ENCODE measurements at regions not wholly inside any gene's neighbourhood (a gene's known extent, or its start where the extent isn't known, plus 50 kb on each side); places are given as distances from the start of the nearest gene placed in this dataset.

DNA sequence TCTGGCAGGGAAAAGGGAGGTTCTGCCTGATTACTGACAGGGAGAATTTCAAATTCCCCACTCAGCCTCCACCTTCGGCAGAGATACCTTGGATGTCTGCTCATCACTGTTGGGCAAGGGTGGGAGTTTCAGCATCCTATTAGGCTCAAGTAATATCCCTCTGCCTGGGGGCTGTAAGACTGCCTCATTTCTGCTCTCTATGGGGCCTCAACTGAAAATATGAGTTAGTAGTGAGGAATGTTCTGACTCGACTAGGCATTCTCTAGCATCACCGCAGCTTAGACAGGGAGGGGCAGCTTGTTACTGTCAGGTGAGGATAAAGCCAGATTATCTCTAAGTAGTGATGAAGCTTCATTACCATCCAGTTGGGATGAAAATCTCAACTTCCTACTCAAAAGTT lies 87.7 kb upstream of the LRP1B start:
- no peak overlapping the region for H3K4me3 ChIP-seq (replicated peaks; ENCODE audit: low read depth, low read length)
- DNase-seq (ENCODE audit: low read depth) = peak; percentile 14
- TF ChIP-seq, protein P1, sequence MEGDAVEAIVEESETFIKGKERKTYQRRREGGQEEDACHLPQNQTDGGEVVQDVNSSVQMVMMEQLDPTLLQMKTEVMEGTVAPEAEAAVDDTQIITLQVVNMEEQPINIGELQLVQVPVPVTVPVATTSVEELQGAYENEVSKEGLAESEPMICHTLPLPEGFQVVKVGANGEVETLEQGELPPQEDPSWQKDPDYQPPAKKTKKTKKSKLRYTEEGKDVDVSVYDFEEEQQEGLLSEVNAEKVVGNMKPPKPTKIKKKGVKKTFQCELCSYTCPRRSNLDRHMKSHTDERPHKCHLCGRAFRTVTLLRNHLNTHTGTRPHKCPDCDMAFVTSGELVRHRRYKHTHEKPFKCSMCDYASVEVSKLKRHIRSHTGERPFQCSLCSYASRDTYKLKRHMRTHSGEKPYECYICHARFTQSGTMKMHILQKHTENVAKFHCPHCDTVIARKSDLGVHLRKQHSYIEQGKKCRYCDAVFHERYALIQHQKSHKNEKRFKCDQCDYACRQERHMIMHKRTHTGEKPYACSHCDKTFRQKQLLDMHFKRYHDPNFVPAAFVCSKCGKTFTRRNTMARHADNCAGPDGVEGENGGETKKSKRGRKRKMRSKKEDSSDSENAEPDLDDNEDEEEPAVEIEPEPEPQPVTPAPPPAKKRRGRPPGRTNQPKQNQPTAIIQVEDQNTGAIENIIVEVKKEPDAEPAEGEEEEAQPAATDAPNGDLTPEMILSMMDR (IDR thresholded peaks at IDR 0.05; ENCODE audit: low read length, missing control alignments) = no peak

GRCh38 chr2:142217804-142218203 lies 87.0 kb upstream of the LRP1B start:
- no peak for DNase-seq (ENCODE audit: low read depth)
- TF ChIP-seq, protein P1 (IDR thresholded peaks at IDR 0.05; ENCODE audit: low read length, missing control alignments) = no peak
- no peak overlapping the region for H3K4me3 ChIP-seq (replicated peaks; ENCODE audit: low read depth, low read length)

DNA sequence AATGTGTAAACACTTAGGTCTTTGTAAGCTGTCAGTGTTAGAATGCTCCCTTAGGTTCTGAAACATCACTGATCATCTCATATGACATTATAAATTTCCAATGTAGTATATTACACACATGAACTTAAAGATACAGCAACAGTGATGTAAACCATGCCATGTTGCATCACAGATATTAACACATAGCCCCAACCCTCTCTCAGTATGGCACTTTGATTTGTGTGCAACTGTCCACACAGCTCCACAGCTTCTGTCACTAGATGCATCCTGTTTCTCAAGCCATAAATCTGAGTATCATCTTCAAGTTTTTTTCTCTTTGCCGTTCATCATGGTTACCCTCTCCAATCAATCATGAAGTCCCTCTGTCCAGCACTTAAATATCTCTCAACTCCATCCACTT lies 69.2 kb upstream of the LRP1B start:
- DNase-seq (ENCODE audit: low read depth) = no peak
- no peak overlapping the region for H3K4me3 ChIP-seq (replicated peaks; ENCODE audit: low read depth, low read length)
- TF ChIP-seq, protein P1 (IDR thresholded peaks at IDR 0.05; ENCODE audit: low read length, missing control alignments) = no peak

DNA sequence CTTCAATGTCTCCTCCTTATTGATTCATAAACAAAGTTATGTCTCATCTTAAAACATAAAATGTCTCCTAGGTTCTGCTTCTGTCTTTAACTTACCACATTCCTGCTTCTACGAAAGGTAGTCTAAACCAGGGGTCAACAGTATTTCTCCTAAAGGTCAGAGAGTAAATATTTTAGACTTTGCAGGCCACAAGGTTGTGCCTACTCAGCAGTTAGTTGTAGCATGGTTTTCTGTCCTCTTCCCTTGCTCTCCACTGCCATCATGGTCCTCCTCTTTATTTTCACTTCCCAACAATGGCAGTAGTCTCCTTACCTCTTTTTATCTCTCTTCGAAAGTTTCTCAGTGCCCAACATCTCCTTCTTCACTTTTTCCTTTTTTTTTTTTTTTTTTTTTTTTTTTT lies 68.3 kb upstream of the LRP1B start:
- TF ChIP-seq, protein P1 (IDR thresholded peaks at IDR 0.05; ENCODE audit: low read length, missing control alignments) = no peak

DNA sequence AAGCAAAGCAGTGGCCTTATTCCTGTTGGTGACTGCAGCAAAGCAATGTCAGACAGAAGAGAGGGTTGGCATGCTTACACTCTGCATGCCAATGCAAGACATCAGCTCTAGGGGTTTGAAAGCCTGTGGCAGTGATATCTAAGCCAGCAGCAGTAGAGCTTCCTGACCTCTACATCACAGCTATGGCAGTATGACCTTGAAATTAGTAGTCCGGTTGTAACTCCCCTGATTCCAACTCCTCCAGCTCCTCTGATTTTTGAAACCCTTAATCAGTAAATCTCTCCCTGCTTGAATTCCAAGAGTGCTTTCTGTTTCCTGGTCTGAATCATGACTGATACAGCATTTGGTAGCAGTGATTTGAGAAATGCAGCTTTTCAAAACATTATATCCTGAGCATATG lies 60.0 kb upstream of the LRP1B start:
- TF ChIP-seq, protein P1 (IDR thresholded peaks at IDR 0.05; ENCODE audit: low read length, missing control alignments) = no peak
- no peak overlapping the region for H3K4me3 ChIP-seq (replicated peaks; ENCODE audit: low read depth, low read length)

More for the DNA sequence above, 68.3 kb upstream of the LRP1B start:
- H3K4me3 ChIP-seq (replicated peaks; ENCODE audit: low read depth, low read length) = no peak overlapping the region
- no peak for DNase-seq (ENCODE audit: low read depth)

GRCh38 chr2:142189501-142189900 lies 58.7 kb upstream of the LRP1B start:
- no peak overlapping the region for H3K4me3 ChIP-seq (replicated peaks; ENCODE audit: low read depth, low read length)
- TF ChIP-seq, protein P1 (IDR thresholded peaks at IDR 0.05; ENCODE audit: low read length, missing control alignments) = no peak
- no peak for DNase-seq (ENCODE audit: low read depth)

More for the DNA sequence above, 60.0 kb upstream of the LRP1B start:
- peak; percentile 63 for DNase-seq (ENCODE audit: low read depth)

DNA sequence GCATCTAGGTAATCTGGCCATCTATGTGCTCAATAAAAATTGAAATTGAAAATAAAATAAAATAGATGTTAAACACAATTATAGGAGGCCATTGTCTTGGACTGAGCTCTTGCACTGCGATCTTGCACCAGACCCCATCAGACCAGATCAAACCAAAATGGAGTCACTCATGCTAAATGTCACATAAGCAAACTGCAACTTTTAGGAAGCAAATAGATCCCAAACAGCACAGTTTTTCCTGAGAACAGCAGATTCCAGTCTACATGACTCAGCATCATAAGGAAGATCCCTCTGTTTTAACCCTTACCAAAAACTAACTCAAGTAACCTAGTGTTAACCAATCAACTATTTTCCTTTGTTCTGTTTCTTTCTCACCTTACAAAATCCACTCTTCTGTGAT lies 57.7 kb upstream of the LRP1B start:
- TF ChIP-seq, protein P1 (IDR thresholded peaks at IDR 0.05; ENCODE audit: low read length, missing control alignments) = no peak
- DNase-seq (ENCODE audit: low read depth) = no peak

More for the DNA sequence above, 57.7 kb upstream of the LRP1B start:
- no peak overlapping the region for H3K4me3 ChIP-seq (replicated peaks; ENCODE audit: low read depth, low read length)

Data from fibroblast of pulmonary artery (primary cell).